BJ (cell line): ENCODE measurements at regions not wholly inside any gene's neighbourhood (a gene's known extent, or its start where the extent isn't known, plus 50 kb on each side); places are given as distances from the start of the nearest gene placed in this dataset.
"Not testable (repeated sequence)": the region's sequence is repeated elsewhere in the genome, so short reads cannot be mapped to it uniquely, and the experiment has no call there.

ENCODE experiments used
- CTCF ChIA-PET: fragments of 350-600 bp; formaldehyde crosslinking; extraction: SDS; loops from one replicate; lab custom pipeline; 2021; ENCODE audit warnings: antibody characterized with exemption, inconsistent platforms; lab: Yijun Ruan, JAX
- POLR2A ChIA-PET: fragments of 300-600 bp; sonication (Branson Sonifier 250); formaldehyde crosslinking; extraction: SDS; loops from one replicate; lab custom pipeline; 2021; ENCODE audit warnings: antibody characterized with exemption; lab: Charles Lee
- DNase-seq: peaks from one replicate; pipeline ENCODE4 v3.0.0-alpha.2; 2011; ENCODE audit warnings: low read depth
- H3K27me3 ChIP-seq: 2 replicates; pipeline ENCODE4 v1.6.0; 2011; ENCODE audit warnings: low read length; ENCODE audit not compliant: control insufficient read depth, insufficient read depth
- H3K36me3 ChIP-seq: 2 replicates; pipeline ENCODE4 v1.5.1; 2011; ENCODE audit warnings: low read length; ENCODE audit not compliant: control insufficient read depth, insufficient read depth
- H3K4me3 ChIP-seq: 2 replicates; pipeline ENCODE4 v1.5.1; 2011; ENCODE audit warnings: low read depth, mild to moderate bottlenecking, control low read depth, low read length
- CTCF ChIP-seq: IDR thresholded peaks from 2 replicates; pipeline ENCODE4 v1.5.1; 2011; ENCODE audit warnings: low read depth, mild to moderate bottlenecking, control low read depth, inconsistent platforms, low read length, moderate library complexity; ENCODE audit not compliant: insufficient read depth

GRCh38 chr5:85472749-85473148, 1088.1 kb upstream of the EDIL3 start:
- ChIA-PET POLR2A (no interaction called here), CTCF (no interaction called here)
- DNase-seq, result no peak
- Histone ChIP-seq H3K36me3 (no peaks in the 10 kb centered on the region), H3K27me3 (no peaks in the 10 kb centered on the region), H3K4me3 (no peak overlapping the region)
- TF ChIP-seq CTCF, result no peak

DNA sequence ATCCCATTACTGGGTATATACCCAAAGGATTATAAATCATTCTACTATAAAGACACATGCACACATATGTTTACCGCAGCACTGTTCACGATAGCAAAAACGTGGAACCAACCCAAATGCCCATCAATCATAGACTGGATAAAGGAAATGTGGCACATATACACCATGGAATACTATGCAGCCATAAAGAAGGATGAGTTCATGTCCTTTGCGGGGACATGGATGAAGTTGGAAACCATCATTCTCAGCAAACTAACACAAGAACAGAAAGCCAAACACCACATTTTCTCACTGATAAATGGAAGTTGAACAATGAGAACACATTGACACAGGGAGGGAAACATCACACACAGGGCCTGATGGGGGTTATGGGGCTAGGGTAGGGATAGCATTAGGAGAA, 1090.5 kb upstream of the EDIL3 start:
- DNase-seq, H3K4me3 ChIP-seq, H3K27me3 ChIP-seq, POLR2A ChIA-PET, CTCF ChIA-PET, H3K36me3 ChIP-seq: not testable (repeated sequence)

- no peak for DNase-seq
- Histone ChIP-seq H3K4me3 (no peak overlapping the region), H3K27me3 (no peaks in the 10 kb centered on the region), H3K36me3 (no peaks in the 10 kb centered on the region)
- TF ChIP-seq CTCF, result no peak
- POLR2A ChIA-PET, result no interaction called here
- CTCF ChIA-PET, result no interaction called here
Observed at GRCh38 chr5:85476617-85477016, 1091.9 kb upstream of the EDIL3 start.

GRCh38 chr5:85479849-85480248, 1095.2 kb upstream of the EDIL3 start:
- no peaks in the 10 kb centered on the region for H3K27me3 ChIP-seq
- POLR2A ChIA-PET, result no interaction called here

DNA sequence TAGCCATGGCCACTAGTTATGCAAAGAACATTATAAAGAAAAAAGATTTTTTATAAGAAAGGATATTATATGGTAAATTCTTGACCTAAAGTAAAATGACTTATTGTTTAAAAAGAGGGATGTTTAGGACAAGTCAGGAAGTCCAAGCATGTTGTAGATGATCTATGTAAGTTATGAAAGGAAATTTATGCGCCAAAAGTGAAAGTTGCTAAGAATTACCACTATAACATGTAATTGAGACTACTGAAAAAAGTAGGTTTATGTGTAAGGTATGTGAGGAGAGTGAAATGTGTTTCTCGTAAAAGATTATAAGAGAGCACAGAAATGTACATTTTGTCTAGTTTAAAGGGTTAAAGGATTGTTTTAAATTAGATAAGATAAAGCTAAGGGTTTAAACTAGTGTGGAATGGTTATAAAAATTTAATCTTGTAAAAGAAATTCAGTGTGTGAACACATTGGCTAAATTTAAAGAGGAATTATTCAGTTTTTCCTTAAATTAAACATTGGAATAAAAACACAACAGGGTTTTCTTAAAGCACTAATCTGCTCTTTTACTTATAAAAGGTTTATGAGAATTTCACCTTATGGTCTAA, 1100.4 kb upstream of the EDIL3 start:
- Histone ChIP-seq H3K27me3 (no peaks in the 10 kb centered on the region), H3K36me3 (no peaks in the 10 kb centered on the region), H3K4me3 (no peak overlapping the region)
- no peak for DNase-seq
- ChIA-PET CTCF (no interaction called here), POLR2A (no interaction called here)
- no peak for TF ChIP-seq CTCF

More at GRCh38 chr5:85479849-85480248, 1095.2 kb upstream of the EDIL3 start:
- no peak for DNase-seq
- no peak for TF ChIP-seq CTCF
- no peak overlapping the region for H3K4me3 ChIP-seq
- no peaks in the 10 kb centered on the region for H3K36me3 ChIP-seq
- CTCF ChIA-PET, result no interaction called here

DNA sequence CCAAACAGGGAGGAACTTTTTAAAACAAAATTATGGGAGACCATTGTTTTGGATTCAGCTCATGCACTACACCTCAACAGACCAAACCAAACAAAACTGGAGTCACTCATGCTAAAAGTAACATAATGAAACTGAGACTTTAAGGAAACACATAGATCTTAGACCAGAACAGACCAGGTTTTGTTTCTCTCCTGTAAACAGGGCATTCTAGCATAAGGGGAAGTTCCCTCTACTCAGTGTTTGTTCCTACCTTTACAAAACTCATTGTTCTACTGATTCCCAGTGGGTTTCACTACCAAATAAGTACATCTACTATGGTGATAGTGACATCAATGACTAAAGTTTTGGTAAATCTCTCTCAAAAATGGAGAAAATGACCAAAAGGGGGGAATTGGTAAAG, 1103.6 kb upstream of the EDIL3 start:
- TF ChIP-seq CTCF, result no peak
- DNase-seq, result no peak
- no peaks in the 10 kb centered on the region for H3K36me3 ChIP-seq
- H3K27me3 ChIP-seq, result no peaks in the 10 kb centered on the region
- POLR2A ChIA-PET, result no interaction called here
- CTCF ChIA-PET, result no interaction called here
- no peak overlapping the region for H3K4me3 ChIP-seq
